Kidney epithelial cell (primary cell): ENCODE measurements at regions not wholly inside any gene's neighbourhood (a gene's known extent, or its start where the extent isn't known, plus 50 kb on each side); places are given as distances from the start of the nearest gene placed in this dataset.

Source experiments
- DNase-seq: peaks from one replicate; pipeline ENCODE4 v3.0.0-alpha.2; 2010; ENCODE audit warnings: low read depth
- H3K27me3 ChIP-seq: 2 replicates; pipeline ENCODE4 v1.6.0; 2011; ENCODE audit warnings: low read length; ENCODE audit not compliant: control insufficient read depth, insufficient read depth
- H3K36me3 ChIP-seq: 2 replicates; pipeline ENCODE4 v1.5.1; 2011; ENCODE audit warnings: low read length; ENCODE audit not compliant: control insufficient read depth, insufficient read depth
- H3K4me3 ChIP-seq: 2 replicates; pipeline ENCODE4 v1.5.1; 2011; ENCODE audit warnings: low read depth, mild to moderate bottlenecking, control low read depth, low read length
- TF ChIP-seq, protein P1 (sequence below): IDR thresholded peaks from 2 replicates; pipeline ENCODE4 v1.5.1; 2011; ENCODE audit warnings: mild to moderate bottlenecking, moderate library complexity, low read length, control low read depth, inconsistent platforms; ENCODE audit not compliant: insufficient read depth, poor library complexity, severe bottlenecking

DNA sequence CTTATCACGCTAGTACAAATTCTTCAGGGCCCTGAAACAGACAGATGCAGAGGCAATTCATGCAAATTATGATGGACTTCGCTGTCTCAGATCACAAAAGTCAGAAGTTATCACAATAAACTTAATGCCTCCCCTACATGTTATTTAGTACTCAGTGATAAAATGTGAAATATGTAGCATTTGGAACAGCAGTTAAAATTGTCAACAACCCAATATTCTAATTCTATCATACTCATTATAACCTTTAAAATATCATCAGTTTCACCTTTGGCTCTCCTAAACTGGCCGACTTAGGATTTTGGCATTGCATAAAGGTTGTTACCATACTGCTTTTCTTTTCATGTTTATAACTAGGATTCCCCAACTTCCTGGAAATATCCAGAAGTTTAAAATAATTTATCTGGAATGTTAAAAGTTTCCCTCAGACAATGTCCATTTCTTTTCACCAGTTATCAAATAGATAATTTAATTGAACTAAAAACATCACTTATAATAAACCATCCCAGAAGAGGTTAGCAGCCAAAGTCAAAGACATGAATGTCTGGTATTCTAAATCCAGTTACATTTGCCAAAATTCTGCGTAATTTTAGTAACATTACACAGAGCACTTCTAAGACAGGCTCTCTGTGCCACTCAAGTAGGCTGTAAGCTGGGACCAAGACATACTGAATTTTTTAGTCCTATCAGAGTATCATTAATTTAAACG lies 239.8 kb downstream of the RBM43 start:
- Histone ChIP-seq H3K36me3 (no peaks in the 10 kb centered on the region), H3K27me3 (no peaks in the 10 kb centered on the region), H3K4me3 (no peak overlapping the region)
- TF ChIP-seq, protein P1, sequence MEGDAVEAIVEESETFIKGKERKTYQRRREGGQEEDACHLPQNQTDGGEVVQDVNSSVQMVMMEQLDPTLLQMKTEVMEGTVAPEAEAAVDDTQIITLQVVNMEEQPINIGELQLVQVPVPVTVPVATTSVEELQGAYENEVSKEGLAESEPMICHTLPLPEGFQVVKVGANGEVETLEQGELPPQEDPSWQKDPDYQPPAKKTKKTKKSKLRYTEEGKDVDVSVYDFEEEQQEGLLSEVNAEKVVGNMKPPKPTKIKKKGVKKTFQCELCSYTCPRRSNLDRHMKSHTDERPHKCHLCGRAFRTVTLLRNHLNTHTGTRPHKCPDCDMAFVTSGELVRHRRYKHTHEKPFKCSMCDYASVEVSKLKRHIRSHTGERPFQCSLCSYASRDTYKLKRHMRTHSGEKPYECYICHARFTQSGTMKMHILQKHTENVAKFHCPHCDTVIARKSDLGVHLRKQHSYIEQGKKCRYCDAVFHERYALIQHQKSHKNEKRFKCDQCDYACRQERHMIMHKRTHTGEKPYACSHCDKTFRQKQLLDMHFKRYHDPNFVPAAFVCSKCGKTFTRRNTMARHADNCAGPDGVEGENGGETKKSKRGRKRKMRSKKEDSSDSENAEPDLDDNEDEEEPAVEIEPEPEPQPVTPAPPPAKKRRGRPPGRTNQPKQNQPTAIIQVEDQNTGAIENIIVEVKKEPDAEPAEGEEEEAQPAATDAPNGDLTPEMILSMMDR = no peak
- DNase-seq = no peak

DNA sequence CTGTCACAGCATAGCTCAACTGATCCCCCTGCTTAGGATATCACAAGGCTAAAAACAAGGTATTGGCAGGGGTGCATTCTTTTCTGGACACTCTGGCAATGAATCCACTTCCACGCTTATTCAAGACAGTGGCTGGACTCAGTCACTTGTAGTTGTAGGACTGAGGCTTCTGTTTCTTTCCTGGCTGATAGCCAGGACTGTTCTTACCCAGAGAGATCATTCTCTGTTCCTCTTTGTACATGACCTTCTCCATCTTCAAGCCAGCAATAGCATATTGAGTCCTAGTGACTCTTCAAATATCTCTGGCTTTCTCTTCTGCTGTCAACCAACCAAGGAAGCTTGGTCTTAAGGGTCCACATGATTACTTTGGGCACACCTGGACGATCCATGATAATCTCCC lies 241.3 kb downstream of the RBM43 start:
- DNase-seq = no peak
- Histone ChIP-seq H3K36me3 (no peaks in the 10 kb centered on the region), H3K4me3 (no peak overlapping the region), H3K27me3 (no peaks in the 10 kb centered on the region)
- TF ChIP-seq, protein P1 = no peak

DNA sequence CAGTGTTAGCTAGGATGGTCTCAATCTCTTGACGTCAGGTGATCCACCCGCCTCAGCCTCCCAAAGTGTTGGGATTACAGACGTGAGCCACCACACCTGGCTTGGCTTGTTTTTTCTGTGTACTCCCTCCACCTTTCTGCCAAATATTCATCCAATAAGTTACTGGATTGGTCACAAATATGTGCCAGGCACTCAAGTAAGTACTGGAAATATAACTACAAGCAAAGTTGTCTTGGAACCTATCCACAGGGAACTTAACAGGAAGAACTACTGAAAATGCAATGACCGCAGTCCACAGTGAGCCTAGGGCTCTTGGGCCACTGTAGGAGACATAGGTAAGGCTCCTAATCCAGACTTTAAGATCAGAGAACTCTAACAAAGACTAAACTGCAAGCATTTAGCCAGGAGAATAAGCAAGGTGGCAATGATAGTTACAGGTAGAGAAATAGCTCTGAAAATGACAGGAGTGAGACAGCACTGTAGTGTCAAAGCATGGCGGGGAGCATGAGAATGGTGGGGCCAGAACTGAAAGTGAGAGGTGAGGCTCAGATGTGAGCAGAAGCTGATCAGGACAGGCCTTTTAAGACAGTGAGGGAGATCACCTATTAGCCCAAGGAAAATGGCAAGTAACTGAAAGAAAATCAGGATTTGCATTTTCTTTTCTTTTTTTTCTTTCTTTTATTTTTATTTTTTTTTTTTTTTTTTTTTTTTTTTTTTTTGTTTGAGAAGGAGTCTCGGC lies 252.1 kb downstream of the RBM43 start:
- no peak for DNase-seq
- Histone ChIP-seq H3K4me3 (no peak overlapping the region), H3K27me3 (no peaks in the 10 kb centered on the region), H3K36me3 (no peaks in the 10 kb centered on the region)
- TF ChIP-seq, protein P1 = no peak

DNA sequence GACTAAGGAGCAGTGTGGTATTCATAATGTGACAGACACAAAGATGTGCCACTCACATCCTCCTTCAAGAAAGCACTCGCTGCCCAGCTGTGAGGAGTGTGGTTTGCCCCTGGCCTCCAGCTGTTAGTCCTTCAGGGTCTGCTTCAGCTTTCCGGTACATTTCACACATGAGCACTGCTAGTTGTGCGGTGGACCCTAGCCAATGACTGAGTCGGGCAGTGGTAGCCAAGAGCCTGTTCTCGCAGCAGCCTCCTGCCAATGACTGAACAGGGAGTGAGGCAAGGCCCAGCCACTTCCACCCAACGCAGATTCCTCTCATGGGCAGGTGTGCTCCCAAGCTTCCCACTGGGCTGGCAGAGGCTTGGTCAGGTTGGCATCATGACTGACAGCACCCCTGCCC lies 254.3 kb downstream of the RBM43 start:
- Histone ChIP-seq H3K36me3 (no peaks in the 10 kb centered on the region), H3K4me3 (no peak overlapping the region), H3K27me3 (no peaks in the 10 kb centered on the region)
- TF ChIP-seq, protein P1 = no peak
- peak; percentile 12 for DNase-seq

DNA sequence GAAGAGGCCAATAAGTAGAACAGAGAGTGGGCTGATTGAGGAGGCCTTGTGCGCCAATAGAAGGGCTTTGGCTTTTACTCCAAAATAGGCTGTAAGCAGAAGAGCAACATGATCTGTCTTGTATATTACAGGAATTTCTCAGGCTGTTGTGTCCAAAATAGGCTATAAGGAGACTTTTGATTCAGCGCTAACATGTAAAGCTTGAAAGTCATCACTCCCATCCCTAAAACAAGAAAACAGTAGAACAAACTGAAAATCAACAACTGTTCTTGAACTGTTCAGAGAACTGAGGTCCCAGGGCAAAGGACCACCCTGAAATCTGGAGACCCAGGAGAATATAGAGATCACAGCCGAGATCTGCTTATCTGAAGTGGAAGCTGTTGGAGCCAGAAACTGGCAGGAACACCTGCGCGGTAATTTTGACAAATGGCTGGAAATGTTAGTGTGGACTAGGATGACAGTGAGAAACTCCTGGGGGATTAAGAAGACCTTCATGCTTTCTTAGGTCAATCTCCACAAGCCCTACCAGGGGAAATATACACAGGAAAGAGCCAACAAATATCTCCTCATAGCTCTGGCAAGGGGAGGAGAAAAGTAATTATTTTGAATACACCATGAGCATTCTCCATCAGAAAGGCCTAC lies 258.6 kb downstream of the RBM43 start:
- H3K36me3 ChIP-seq = no peaks in the 10 kb centered on the region
- DNase-seq = no peak
- TF ChIP-seq, protein P1 = no peak
- no peaks in the 10 kb centered on the region for H3K27me3 ChIP-seq
- no peak overlapping the region for H3K4me3 ChIP-seq
